ENCODE measurements at regions not wholly inside any gene's neighbourhood (a gene's known extent, or its start where the extent isn't known, plus 50 kb on each side); places are given as distances from the start of the nearest gene placed in this dataset.

GRCh38 chr1:55512466-55512865 is 297.3 kb upstream of the USP24 start:
- no peaks in the 10 kb centered on the region for H3K9me3 ChIP-seq
- intact Hi-C loops (cut with DNase I; ENCODE audit: low total_unique reads) (no loop called here), in situ Hi-C loops (cut with MboI; ENCODE audit: low pct_ligation_motif_present in 1 of 4, low pct_unique_long_range_greater_than_20kb in 1 of 4, low sequenced_read_pairs in 3 of 4) (no loop called here)
- no peaks in the 10 kb centered on the region for H3K27me3 ChIP-seq
- H3K4me1 ChIP-seq: peaks cover 0 to 8% (median 5%) of the 10 kb centered on the region in 4 donors
- TF ChIP-seq POLR2AphosphoS5 (IDR thresholded peaks at IDR 0.05) (peak in 1 of 3 donors; percentile 36), CTCF (IDR thresholded peaks at IDR 0.05) (no peak), POLR2A (IDR thresholded peaks at IDR 0.05) (no peak), EP300 (IDR thresholded peaks at IDR 0.05; ENCODE audit: low read depth) (no peak)
- H3K36me3 ChIP-seq: no peaks in the 10 kb centered on the region
- no peak for DNase-seq
- peak overlapping the region in 2 of 4 donors; percentile 16 to 36 for H3K27ac ChIP-seq
- WGBS, 2 donors (ENCODE audit: low coverage in 1 of 2): 60 to 90% methylated on average over 2 of the region's 2 CpGs
- no peak overlapping the region for H3K4me3 ChIP-seq

GRCh38 chr1:55507578-55507931 is 292.4 kb upstream of the USP24 start:
- Histone ChIP-seq H3K36me3 (no peaks in the 10 kb centered on the region), H3K27me3 (no peaks in the 10 kb centered on the region), H3K27ac (peak overlapping the region; percentile 74 to 82 (median 78)), H3K4me1 (peaks cover 10 to 57% (median 45%) of the 10 kb centered on the region in 4 donors), H3K4me3 (no peak overlapping the region), H3K9me3 (no peaks in the 10 kb centered on the region)
- intact Hi-C loops (cut with DNase I; ENCODE audit: low total_unique reads) (no loop called here), in situ Hi-C loops (cut with MboI; ENCODE audit: low pct_ligation_motif_present in 1 of 4, low pct_unique_long_range_greater_than_20kb in 1 of 4, low sequenced_read_pairs in 3 of 4) (no loop called here)
- TF ChIP-seq POLR2A (IDR thresholded peaks at IDR 0.05) (no peak), EP300 (IDR thresholded peaks at IDR 0.05; ENCODE audit: low read depth) (no peak), POLR2AphosphoS5 (IDR thresholded peaks at IDR 0.05) (no peak), CTCF (IDR thresholded peaks at IDR 0.05) (no peak)
- 83 to 92% methylated on average over 2 of the region's 2 CpGs for WGBS, 2 donors (ENCODE audit: low coverage in 1 of 2)
- no peak for DNase-seq

GRCh38 chr1:55506740-55507577 is 291.8 kb upstream of the USP24 start:
- 28 to 49% methylated on average over 3 to 6 of the region's 6 CpGs for WGBS, 2 donors (ENCODE audit: low coverage in 1 of 2)
- Histone ChIP-seq H3K27ac (peak overlapping the region; percentile 74 to 82 (median 78)), H3K4me1 (peaks cover 10 to 63% (median 47%) of the 10 kb centered on the region in 4 donors), H3K9me3 (no peaks in the 10 kb centered on the region), H3K27me3 (no peaks in the 10 kb centered on the region), H3K4me3 (no peak overlapping the region), H3K36me3 (no peaks in the 10 kb centered on the region)
- in situ Hi-C loops (cut with MboI; ENCODE audit: low pct_ligation_motif_present in 1 of 4, low pct_unique_long_range_greater_than_20kb in 1 of 4, low sequenced_read_pairs in 3 of 4): no loop called here
- intact Hi-C loops (cut with DNase I; ENCODE audit: low total_unique reads): no loop called here
- TF ChIP-seq EP300 (IDR thresholded peaks at IDR 0.05; ENCODE audit: low read depth) (no peak), POLR2A (IDR thresholded peaks at IDR 0.05) (no peak), CTCF (IDR thresholded peaks at IDR 0.05) (no peak), POLR2AphosphoS5 (IDR thresholded peaks at IDR 0.05) (no peak)
- DNase-seq: peak; percentile 49

GRCh38 chr1:55505326-55505725 is 290.2 kb upstream of the USP24 start:
- Histone ChIP-seq H3K4me3 (no peak overlapping the region), H3K4me1 (peaks cover 10 to 67% (median 47%) of the 10 kb centered on the region in 4 donors), H3K27me3 (no peaks in the 10 kb centered on the region), H3K27ac (peak overlapping the region; percentile 74 to 82 (median 78)), H3K9me3 (no peaks in the 10 kb centered on the region), H3K36me3 (no peaks in the 10 kb centered on the region)
- in situ Hi-C loops (cut with MboI; ENCODE audit: low pct_ligation_motif_present in 1 of 4, low pct_unique_long_range_greater_than_20kb in 1 of 4, low sequenced_read_pairs in 3 of 4): no loop called here
- no peak for DNase-seq
- no peak for TF ChIP-seq POLR2AphosphoS5 (IDR thresholded peaks at IDR 0.05)
- intact Hi-C loops (cut with DNase I; ENCODE audit: low total_unique reads): no loop called here
